ENCODE measurements at regions not wholly inside any gene's neighbourhood (a gene's known extent, or its start where the extent isn't known, plus 50 kb on each side); places are given as distances from the start of the nearest gene placed in this dataset.

- TF ChIP-seq CTCF (IDR thresholded peaks at IDR 0.05) (no peak), POLR2AphosphoS5 (IDR thresholded peaks at IDR 0.05) (no peak), POLR2A (IDR thresholded peaks at IDR 0.05; ENCODE audit: low read depth) (no peak), EP300 (IDR thresholded peaks at IDR 0.05) (no peak)
These were observed 95.3 kb upstream of the CRHR1 start for GRCh38 chr17:45688820-45689219.
